MV-4-11 (cell line): ENCODE measurements at regions not wholly inside any gene's neighbourhood (a gene's known extent, or its start where the extent isn't known, plus 50 kb on each side); places are given as distances from the start of the nearest gene placed in this dataset.
"Not testable (repeated sequence)": the region's sequence is repeated elsewhere in the genome, so short reads cannot be mapped to it uniquely, and the experiment has no call there.

Source experiments
- DNase-seq: peaks from one replicate; lab custom pipeline; 2025; lab: John Stamatoyannopoulos, UW

DNA sequence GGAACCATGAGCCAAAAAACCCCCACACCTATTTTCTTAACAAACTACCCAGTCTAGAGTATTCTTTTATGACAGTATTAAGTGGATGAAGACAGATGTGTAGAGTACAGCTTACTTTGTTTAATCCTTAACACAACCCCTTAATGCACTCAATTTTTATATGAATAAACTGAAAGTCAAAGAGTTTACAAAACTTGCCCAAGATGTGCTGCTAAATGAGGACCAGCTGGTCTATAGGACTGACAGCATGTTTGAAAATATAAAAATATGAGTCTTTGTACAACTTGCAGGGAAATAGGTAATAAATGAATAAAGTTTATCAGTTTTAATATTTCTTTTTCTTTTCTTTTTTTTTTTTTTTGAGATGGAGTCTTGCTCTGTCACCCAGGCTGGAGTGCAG is 102.3 kb downstream of the ZFY start:
- DNase-seq, result no peak

DNA sequence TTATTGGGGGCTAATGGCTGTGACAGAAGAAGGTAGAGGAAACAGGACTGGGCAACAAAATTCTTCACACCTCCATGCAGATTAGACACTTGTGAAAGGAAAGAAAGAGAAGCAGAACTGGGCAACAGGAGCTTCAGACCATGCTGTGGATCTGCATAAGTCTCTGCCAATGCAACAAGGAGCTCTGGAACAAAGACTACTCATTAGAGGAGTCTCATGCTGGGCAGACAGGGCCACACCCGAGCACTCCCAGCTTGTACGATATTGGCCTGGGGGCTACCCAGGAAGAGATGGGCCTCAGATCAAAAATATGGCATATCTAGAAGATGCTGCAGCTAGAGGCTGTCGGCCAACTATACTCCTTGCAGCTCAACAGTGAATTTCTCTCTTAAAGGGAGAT is 105.2 kb downstream of the ZFY start:
- DNase-seq, result no peak

DNA sequence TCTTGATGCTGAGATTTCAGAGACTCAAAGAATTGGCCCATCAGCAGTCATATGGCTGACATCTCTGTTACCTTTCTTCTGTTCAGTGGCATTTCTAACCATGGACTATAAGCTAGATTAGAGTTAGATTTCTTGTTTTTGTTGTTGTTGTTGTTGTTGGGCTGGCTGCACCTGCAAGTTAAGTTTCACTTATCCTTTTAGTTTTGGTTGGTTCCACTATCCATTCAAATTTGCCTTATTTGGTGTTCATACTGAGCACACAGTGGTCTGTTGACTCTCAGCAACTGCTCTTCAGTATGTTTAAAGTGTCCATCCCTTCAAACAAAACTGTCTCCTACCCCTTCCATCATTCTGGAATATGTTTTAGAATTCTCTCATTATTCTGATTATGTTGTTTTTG is 106.8 kb downstream of the ZFY start:
- DNase-seq, result no peak

DNA sequence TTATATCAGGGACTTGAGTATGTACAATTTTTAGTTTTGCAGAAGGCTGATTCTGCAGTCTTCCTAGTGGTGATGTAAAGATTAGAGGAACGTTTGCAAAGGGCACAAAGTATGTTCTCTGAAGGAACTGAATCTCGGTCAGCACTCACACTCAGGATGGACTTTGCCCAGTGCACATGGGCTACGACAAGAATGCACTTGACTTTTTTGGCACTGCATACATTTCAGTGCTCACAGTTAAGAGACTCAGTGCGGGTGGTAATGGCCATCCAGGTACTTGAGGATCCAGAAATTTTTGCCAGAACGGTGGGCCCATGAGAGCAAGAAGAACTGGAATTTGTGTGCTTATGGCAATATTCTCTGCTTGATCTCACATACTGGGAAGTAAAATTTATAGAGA is 107.7 kb downstream of the ZFY start:
- DNase-seq, result no peak

DNA sequence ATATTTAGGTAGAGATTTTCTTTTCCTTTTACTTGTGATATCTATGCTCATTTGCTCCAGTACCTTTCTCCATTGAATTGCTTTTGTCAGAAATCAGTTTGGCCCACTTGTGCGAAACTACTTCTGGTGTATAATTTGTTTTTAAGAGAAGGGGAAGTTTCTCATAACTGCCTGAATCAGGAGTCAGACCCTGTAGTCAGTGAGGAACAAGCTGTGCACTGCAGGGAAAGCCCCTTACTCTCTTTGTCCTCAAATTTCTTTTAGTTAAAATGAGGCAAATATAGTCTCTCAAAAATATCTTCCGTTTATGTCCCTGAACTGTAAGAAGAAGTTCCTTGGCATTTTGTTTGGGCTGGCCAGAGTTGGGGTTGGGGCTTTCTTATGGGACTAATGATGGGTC is 109.9 kb downstream of the ZFY start:
- DNase-seq, result no peak

DNA sequence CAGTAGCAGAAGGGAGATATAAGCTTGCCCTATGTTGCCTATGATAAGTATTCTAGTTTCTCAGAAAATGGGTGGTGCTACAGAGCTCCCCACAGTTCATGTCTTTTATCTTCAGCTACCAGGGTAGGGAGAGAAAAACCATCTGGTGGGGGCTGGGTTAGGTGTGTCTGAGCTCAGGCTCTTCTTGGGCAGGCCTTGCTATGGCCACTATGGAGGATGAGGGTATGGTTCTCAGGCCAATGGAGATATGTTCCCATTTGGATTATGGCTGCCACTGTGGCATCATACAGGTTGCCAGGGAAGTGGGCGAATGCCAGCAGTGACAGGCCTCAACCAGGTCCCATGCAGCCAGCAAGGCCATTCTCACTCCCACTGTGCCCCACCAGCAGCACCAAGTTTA is 120.3 kb downstream of the ZFY start:
- DNase-seq, result not testable (repeated sequence)

DNA sequence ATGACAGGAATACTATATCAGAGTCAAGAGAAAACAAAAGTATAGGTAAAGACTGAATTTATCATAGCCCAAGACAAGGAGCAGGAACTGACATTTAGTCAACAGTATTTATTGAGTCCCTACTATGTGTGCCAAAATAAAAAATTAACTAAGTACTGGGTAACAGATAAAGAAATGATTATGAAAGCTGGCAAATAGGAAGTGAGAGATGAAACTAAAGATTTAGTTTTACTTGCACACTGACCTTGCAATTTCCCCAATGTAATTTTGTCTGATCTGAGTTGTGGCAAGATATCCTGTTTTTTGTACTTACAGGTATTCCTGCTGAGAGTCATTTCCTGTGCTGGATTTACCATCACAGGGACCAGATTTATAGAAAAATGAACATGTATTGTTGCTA is 123.2 kb downstream of the ZFY start:
- not testable (repeated sequence) for DNase-seq

DNA sequence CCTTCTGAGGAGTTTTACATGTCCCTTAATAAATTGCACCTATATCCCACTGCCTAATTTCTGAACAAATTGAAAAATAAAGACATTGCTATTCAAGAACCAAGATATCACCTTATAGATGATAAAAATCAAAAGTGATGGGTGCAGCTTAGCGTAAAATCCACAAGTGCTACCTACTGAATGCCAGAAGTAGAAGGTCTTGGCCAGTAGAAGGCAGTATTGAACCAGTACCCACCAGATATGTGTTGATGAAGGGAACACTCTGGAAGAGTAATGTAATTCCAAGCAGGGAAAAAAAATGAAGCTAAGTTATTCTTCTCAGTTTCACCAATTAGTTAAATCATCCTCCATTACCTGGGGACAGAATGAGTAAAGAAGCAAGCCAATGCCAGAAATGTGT is 125.5 kb downstream of the ZFY start:
- not testable (repeated sequence) for DNase-seq

DNA sequence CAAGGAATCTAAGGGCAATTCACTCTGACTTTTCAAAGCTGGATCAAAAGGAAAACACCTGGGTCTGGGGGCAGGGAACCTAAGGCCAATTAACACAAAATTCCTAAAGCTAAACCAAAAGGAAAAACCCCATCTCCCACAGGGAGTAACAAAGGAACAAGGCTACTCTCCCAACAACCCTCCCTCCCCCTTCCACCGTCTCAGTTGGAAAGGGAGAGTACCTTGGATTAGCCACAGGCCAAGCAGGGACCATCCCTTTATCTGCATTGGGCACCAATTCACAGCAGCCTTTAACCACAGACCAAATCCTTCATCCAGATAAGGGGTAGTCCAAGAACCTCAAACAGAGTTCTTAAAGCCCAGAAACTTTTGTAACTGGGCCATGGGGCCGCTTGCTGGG is 153.0 kb downstream of the ZFY start:
- not testable (repeated sequence) for DNase-seq

DNA sequence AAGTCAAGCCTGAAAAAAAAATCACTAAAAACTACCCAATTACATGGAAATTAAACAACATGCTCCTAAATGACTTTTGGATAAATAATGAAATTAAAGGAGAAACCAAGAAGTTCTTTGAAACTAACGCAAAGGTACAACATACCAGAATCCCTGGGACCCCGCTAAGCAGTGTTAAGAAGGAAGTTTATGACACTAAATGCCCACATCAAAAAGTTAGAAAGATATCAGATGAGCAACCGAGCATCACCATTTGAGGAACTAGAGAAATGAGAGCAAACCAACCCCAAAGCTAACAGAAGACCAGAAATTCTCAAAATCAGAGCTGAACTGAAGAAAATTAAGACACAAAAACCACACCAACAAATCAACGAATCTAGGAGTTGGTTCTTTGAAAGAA is 173.5 kb downstream of the ZFY start:
- not testable (repeated sequence) for DNase-seq

DNA sequence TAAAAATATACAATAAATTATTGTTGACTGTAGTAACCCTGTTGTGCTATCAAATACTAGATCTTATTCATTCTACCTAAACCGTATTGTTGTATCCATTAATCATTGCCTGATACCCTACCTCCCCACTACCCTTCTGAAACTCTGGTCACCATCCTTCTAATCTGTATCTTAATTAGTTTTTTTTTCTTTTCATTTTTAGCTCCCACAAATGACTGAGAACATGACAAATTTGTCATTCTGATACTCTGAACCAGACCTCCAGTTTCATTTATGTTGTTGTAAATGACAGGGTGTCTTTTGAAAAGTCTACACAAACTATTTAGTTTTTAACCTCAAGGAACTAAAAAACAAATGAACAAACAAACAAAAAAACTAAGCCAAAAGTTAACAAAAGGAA is 185.1 kb downstream of the ZFY start:
- DNase-seq, result not testable (repeated sequence)

DNA sequence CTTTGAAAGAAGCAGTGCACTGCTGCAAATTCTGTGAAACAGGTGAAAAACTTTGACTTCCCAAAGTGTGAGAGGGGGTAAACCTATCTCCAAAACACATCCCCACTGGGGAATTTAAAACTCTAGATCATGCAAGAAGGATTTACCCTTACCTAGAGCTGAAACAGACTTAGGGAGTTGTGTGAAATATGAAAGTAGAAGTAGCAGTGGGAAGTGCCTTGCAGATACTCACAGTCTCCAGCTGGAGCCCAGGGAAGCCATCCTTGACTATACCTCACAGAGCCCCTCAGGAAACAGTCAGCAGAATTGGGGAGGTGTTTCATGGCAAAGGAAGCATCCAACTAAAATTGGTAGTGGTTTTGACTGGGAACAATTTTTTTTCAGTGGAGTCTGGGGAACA is 185.5 kb downstream of the ZFY start:
- DNase-seq, result not testable (repeated sequence)

DNA sequence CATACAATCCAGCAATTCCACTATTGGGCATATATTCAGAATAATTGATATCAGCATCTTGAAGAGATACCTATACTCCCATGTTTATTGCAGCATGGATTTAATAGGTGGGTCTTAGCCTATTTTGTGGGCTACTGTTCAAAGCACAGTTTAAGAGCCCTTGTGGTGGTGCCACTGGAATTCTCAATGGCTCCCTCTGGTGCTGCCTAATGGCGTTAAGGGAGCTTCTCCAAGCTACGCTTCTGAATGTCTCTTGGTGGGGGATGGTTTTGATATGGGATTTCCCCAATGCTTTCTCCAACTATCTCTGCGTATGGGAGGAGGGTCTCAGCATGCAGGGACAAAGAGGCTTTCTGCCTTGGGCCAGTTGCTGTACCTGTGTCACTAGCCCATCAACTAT is 188.3 kb downstream of the ZFY start:
- DNase-seq, result not testable (repeated sequence)

DNA sequence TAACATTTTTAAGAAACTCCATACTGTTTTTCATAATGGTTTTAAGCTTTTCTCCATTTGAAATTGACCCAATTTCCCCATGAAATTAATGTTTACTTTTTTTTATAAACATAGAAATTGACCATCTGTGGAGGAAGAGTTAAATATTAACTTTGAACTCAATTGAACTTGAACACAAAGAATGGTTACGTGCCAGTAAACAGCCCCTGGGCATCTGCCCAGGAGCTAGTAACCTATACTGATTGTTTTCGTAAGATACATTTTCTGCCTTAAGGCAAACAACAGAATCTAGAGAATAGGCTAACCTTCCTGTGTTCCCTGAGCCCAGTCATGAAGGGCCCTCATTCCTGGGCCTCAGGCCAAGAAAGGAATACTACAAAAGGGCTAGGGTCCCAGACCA is 235.9 kb downstream of the ZFY start:
- DNase-seq, result not testable (repeated sequence)

DNA sequence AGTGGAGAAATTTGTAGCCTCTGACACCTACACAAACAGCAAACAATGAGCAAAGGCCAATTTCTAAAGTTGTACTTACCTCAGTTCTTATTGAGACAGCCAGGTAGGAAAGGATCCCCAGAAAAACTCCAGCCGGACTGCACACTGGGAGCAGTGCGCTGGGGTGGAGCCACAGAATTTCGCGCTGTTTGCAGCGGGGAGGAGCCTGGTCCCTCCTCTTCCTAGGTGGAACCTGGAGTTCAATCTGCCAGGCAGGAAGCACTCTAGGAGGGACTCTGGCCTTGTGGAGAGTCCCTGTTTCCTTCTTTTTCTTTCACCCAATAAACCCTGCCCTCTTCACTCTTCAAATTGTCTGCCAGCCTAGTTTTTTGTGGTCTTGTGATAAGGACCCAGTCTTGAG is 259.9 kb downstream of the ZFY start:
- not testable (repeated sequence) for DNase-seq

DNA sequence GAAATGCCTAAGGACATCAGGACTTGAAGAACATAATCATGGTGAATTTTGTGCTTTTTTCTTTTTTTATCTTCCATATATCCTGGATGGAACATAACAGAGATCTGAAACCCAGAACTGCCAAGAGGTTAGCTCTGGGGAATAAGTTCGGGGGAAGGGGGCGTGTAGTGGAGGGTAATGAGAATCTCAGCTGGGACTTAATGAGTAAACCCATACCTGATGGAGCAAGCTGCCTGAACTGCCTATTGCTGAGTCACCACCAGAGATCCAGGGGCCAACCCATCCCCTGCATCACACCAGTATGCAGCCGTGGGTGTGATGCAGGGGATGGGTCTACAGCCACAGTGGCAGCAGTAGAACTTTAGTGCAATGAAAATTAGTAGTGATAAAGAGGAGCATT is 267.1 kb downstream of the ZFY start:
- not testable (repeated sequence) for DNase-seq

DNA sequence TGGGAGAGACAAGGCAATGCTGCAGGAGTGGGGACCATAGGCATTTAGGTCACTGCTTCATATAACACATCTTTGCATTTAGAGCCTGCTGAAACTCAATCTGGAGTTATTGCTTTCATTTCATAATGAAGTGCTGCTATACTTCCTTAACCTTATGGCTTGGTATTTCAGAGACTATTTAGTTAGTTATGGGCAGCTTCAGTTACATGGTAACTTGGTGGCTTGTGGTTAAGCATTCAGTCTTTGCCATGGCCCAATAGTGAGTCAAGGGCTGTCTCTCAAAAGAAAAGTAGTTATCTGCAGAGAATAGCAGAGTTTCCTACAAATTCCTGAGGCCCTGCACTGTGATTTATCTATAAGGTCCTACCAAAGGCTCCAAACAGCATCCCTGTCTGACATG is 271.6 kb downstream of the ZFY start:
- DNase-seq, result peak; percentile 0

DNA sequence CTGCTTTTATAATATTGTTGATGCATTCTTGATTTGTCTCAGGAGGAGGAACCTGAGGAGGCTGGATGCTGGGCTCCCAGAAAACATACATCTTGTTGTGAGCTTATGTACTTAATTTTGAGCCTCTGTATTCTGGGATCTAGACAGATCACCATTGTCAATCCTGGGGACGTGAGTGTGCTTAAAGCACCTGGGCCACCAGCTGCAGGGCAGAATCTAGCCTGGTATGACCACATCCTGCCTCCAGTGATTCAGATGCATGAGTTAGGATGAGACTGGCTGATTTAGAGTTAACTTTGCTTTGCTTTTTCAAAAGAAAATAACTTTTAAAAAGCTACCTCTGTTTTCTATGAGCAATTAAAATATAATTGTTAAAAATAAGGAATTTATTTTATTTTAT is 278.0 kb downstream of the ZFY start:
- DNase-seq, result not testable (repeated sequence)

DNA sequence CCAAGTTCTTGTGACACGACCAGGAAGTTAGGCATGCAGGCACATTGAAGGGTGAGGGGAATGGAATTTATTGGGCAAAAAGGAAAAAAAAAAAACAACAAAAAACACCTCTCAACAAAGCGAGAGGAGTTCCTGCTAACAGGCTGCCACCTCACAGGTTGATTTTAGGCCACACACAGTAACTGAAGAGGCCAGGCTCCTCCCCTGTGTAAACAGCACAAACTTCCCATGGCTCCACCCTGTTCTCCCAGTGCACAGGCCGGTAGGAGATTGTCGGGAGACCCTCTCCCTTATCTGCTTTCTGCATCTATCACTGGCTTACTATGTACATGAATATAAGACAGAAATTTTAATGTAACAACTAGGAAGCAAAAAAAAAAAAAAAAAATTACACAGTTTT is 283.0 kb downstream of the ZFY start:
- DNase-seq, result not testable (repeated sequence)

DNA sequence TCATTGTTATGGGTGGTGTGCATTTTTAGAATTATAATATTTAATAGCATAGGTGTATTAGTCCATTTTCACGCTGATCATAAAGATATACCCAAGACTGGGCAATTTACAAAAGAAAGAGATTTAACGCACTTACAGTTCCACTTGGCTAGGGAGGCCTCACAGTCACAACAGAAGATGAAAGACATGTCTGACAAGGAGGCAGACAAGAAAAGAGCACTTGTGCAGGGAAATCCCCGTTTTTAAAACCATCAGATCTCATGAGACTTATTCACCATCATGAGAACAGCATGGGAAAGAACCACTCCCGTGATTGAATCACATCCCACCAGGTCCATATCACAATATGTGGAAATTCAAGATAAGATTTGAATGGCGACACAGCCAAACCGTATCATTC is 283.4 kb downstream of the ZFY start:
- DNase-seq, result not testable (repeated sequence)

DNA sequence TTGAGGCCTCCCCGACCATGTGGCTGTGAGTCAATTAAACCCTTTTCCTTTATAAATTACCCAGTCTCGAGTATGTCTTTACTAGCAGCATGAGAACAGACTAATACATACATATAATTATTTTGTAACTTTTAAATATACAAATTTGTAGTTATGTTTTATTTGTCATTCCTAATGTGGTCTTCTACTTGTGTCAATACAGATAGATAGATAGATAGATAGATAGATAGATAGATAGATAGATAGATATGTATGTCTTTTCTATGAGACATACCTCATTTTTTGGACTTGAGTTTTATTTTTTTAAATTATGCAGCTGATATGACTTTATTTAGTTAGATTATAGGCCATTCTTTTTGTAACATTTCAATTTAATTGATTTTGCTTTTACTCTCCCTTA is 316.0 kb upstream of the TGIF2LY start:
- DNase-seq, result not testable (repeated sequence)

DNA sequence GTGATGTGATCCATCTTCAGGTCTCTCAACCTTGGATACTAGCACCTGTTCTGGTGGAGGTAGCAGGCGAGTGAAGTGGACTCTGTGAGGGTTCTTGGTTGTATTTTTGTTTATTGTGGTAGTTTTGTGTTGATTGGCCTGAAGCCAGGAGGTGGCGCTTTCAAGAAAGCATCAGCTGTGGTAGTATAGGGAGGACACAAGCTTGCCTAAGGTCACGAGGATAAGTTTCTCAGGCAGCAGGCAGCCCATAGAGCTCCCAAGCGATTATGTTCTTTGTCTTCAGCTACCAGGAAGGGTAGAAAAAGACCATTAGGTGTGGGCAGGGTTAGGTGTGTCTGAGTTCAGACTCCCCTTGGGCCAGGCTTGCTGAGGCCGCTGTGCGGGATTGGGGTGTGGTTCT is 290.8 kb upstream of the TGIF2LY start:
- not testable (repeated sequence) for DNase-seq

DNA sequence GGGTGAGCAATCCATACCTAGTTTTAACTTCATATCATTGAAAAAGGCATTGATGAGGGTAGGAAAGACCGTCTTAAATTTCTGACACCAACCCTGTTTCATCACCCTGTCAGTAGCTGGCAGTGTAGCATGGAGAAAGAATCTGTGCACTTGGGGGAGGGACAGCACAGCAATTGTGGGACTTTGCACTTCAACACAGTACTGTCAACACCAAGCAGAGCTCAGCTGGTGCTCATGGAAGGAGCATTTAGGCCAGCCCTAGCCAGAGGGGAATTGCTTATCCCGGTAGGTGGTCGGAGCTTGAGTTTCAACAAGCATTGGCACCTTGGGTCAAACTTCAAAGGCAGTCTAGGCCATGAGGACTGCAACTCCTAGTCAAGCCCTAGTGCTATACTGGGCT is 281.6 kb upstream of the TGIF2LY start:
- not testable (repeated sequence) for DNase-seq

DNA sequence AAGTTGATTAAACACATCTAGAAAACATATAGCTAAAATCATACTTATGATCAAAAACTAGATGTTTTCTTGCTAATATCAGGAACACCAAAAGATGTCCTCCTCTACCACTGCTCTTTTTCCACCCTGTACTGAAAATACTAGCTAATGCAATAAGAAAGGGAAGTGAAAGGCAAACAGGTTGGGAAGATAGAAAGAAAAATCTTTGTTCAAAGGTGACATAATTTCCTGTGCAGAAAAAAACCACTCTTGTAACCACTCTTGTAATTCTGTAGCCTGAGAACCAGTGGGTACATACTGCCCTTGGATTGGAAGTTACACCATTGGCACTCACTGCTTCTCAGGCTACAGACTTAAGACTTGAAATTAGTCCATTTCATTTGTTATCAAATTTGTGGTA is 258.9 kb upstream of the TGIF2LY start:
- peak; percentile 0 for DNase-seq

DNA sequence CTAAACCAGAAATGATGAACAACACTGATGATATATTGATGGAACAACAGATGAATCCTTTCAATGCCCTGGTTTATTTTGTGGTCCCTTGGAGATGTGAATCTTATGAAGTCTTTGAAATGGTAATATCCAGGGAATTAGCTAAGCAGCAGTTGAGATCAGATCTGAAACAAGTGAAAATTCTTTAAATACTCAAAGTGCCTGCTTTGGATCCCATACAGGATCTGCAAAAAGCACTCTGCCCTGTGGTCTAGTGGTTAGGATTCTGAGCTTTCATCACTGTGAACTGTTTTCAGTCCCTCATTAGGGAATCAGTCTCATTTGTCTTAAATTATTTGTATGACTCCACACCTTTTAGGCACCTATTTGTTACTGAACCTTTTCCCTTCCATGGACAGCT is 211.3 kb upstream of the TGIF2LY start:
- DNase-seq, result not testable (repeated sequence)
